Kidney (tissue), 13 donors: ENCODE measurements at regions not wholly inside any gene's neighbourhood (a gene's known extent, or its start where the extent isn't known, plus 50 kb on each side); places are given as distances from the start of the nearest gene placed in this dataset.
"Not testable (repeated sequence)": the region's sequence is repeated elsewhere in the genome, so short reads cannot be mapped to it uniquely, and the experiment has no call there.

Source experiments
- DNase-seq, 5 donors: peaks; one replicate each; pipeline ENCODE4 v3.0.0-alpha.2; 2013 to 2020
- FAIRE-seq: peaks from 2 replicates; lab custom pipeline; 2012; peaks lifted over from hg19 to GRCh38; lab: Jason Lieb, UNC
- H3K27ac ChIP-seq, 2 donors: one replicate each; pipeline ENCODE4 v1.7.0; 2013; ENCODE audit warnings: low read depth in 2 of 2, low read length in 2 of 2, inconsistent platforms in 1 of 2
- H3K27me3 ChIP-seq: one replicate; pipeline ENCODE4 v1.7.1; 2013; ENCODE audit warnings: low read length, inconsistent platforms; ENCODE audit not compliant: control insufficient read depth, insufficient read depth
- H3K36me3 ChIP-seq, 3 donors: one replicate each; pipeline versions ENCODE4 v1.7.0 to v1.7.1; 2013; ENCODE audit warnings: low read length in 3 of 3, control low read depth in 1 of 3, inconsistent platforms in 1 of 3; ENCODE audit not compliant: insufficient read depth in 3 of 3, control insufficient read depth in 2 of 3
- H3K4me1 ChIP-seq, 3 donors: one replicate each; pipeline versions ENCODE4 v1.7.0 to v1.7.1; 2013; ENCODE audit warnings: low read length in 3 of 3, inconsistent platforms in 1 of 3, low read depth in 1 of 3; ENCODE audit not compliant: control insufficient read depth in 2 of 3, insufficient read depth in 2 of 3
- H3K4me3 ChIP-seq, 3 donors: one replicate each; pipeline versions ENCODE4 v1.7.0 to v1.8.1; 2013; ENCODE audit warnings: low read length in 3 of 3, control low read depth in 1 of 3, inconsistent platforms in 1 of 3
- H3K9ac ChIP-seq, 3 donors: one replicate each; pipeline versions ENCODE4 v1.7.0 to v1.7.1; 2013; ENCODE audit warnings: low read length in 3 of 3, control low read depth in 1 of 3, inconsistent platforms in 1 of 3
- H3K9me3 ChIP-seq, 3 donors: one replicate each; pipeline versions ENCODE4 v1.7.0 to v1.7.1; 2013; ENCODE audit warnings: low read length in 3 of 3, control low read depth in 1 of 3, inconsistent platforms in 1 of 3; ENCODE audit not compliant: control insufficient read depth in 2 of 3, insufficient read depth in 1 of 3
- intact Hi-C: fragments of 100-400 bp; cut with DNase I; formaldehyde crosslinking; loops from one replicate; pipeline ENCODE4 v1.11.1; 2022
- TF ChIP-seq, protein P1 (sequence below): IDR thresholded peaks from 3 replicates; pipeline ENCODE4 v1.5.1; 2012; ENCODE audit warnings: mild to moderate bottlenecking, moderate library complexity, borderline replicate concordance; ENCODE audit not compliant: insufficient read depth; ENCODE audit errors: extremely low read depth
- donor health status: control.
- donor health status: control.
- donor health status: control.
- donor health status: control.
- donor health status: control.
- donor health status: DM: yes; HTN: yes; CAD: no.
- donor health status: Normal renal cell carcinoma (clear cell type).

DNA sequence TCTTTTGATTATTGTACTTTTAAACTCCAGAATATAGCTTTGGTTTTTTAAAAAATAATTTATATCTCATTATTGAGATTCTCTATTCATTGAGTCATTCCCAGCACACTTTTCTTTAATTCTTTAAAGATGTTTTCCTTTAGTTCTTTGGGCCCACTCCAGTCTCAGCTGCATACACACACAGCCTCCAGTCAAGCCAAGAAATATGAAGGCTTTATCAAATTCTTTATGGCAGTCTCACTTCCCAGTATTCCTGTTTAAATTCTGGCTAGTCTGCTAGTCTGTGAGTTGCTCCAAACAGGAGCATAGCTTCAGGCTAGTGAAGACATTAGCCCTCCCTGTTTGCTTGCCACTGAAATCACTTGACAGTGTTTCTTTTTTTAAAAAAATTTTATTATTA is 61.2 kb downstream of the CRP start:
- no peak for FAIRE-seq
- Histone ChIP-seq H3K9ac (no peak overlapping the region), H3K4me1 (no peaks in the 10 kb centered on the region), H3K9me3 (no peaks in the 10 kb centered on the region), H3K4me3 (no peak overlapping the region), H3K27me3 (no peaks in the 10 kb centered on the region), H3K36me3 (no peaks in the 10 kb centered on the region), H3K27ac (no peak overlapping the region)
- DNase-seq: no peak
- TF ChIP-seq, protein P1, sequence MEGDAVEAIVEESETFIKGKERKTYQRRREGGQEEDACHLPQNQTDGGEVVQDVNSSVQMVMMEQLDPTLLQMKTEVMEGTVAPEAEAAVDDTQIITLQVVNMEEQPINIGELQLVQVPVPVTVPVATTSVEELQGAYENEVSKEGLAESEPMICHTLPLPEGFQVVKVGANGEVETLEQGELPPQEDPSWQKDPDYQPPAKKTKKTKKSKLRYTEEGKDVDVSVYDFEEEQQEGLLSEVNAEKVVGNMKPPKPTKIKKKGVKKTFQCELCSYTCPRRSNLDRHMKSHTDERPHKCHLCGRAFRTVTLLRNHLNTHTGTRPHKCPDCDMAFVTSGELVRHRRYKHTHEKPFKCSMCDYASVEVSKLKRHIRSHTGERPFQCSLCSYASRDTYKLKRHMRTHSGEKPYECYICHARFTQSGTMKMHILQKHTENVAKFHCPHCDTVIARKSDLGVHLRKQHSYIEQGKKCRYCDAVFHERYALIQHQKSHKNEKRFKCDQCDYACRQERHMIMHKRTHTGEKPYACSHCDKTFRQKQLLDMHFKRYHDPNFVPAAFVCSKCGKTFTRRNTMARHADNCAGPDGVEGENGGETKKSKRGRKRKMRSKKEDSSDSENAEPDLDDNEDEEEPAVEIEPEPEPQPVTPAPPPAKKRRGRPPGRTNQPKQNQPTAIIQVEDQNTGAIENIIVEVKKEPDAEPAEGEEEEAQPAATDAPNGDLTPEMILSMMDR: no peak
- intact Hi-C loops: no loop called here

DNA sequence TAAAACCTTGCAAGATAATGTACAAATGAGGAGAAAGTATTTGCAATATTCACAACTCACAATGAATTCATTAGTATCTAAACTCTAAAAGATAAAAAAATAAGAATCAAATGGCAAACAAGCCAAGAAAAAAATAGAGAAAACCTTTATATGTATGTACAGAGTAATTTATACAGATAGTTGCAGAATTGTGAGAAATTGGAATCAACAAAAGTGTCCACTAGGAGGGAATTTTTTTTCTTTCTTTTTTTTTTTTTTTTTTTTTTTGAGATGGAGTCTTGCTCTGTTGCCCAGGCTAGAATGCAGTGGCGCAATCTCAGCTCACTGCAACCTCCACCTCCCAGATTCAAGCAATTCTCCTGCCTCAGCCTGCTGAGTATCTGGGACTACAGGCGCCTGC is 56.9 kb downstream of the CRP start:
- H3K36me3 ChIP-seq, H3K27me3 ChIP-seq, H3K9ac ChIP-seq, H3K4me3 ChIP-seq, H3K9me3 ChIP-seq, FAIRE-seq, H3K4me1 ChIP-seq, H3K27ac ChIP-seq, intact Hi-C loops, DNase-seq: not testable (repeated sequence)
